ENCODE measurements at regions not wholly inside any gene's neighbourhood (a gene's known extent, or its start where the extent isn't known, plus 50 kb on each side); places are given as distances from the start of the nearest gene placed in this dataset.

GRCh38 chr5:82766206-82766605 is 311.0 kb downstream of the TMEM167A start:
- Histone ChIP-seq H3K27ac (no peak overlapping the region), H3K36me3 (no peaks in the 10 kb centered on the region), H3K9me3 (ENCODE audit: severe bottlenecking) (no peaks in the 10 kb centered on the region), H3K27me3 (ENCODE audit: insufficient read depth, low read depth, severe bottlenecking) (no peaks in the 10 kb centered on the region), H3K4me3 (ENCODE audit: low read depth, low read length) (no peak overlapping the region)
- TF ChIP-seq CTCF (IDR thresholded peaks at IDR 0.05; ENCODE audit: low read depth, low read length), result no peak
- DNase-seq, result no peak

- Histone ChIP-seq H3K9me3 (ENCODE audit: severe bottlenecking) (no peaks in the 10 kb centered on the region), H3K36me3 (no peaks in the 10 kb centered on the region), H3K27ac (no peak overlapping the region), H3K4me3 (ENCODE audit: low read depth, low read length) (no peak overlapping the region), H3K27me3 (ENCODE audit: insufficient read depth, low read depth, severe bottlenecking) (no peaks in the 10 kb centered on the region)
- TF ChIP-seq CTCF (IDR thresholded peaks at IDR 0.05; ENCODE audit: low read depth, low read length), result no peak
- no peak for DNase-seq
These were observed 311.4 kb downstream of the TMEM167A start for GRCh38 chr5:82765765-82766164.

GRCh38 chr5:82760856-82761255 is 316.3 kb downstream of the TMEM167A start:
- no peak overlapping the region for H3K27ac ChIP-seq
- no peaks in the 10 kb centered on the region for H3K36me3 ChIP-seq
- TF ChIP-seq CTCF (IDR thresholded peaks at IDR 0.05; ENCODE audit: low read depth, low read length), result no peak
- no peak for DNase-seq
- no peak overlapping the region for H3K4me3 ChIP-seq (ENCODE audit: low read depth, low read length)
- no peaks in the 10 kb centered on the region for H3K9me3 ChIP-seq (ENCODE audit: severe bottlenecking)
- H3K27me3 ChIP-seq (ENCODE audit: insufficient read depth, low read depth, severe bottlenecking), result no peaks in the 10 kb centered on the region

- H3K27me3 ChIP-seq (ENCODE audit: insufficient read depth, low read depth, severe bottlenecking), result no peaks in the 10 kb centered on the region
These were observed 318.3 kb downstream of the TMEM167A start for GRCh38 chr5:82758881-82759280.

GRCh38 chr5:82754759-82755158 is 322.4 kb downstream of the TMEM167A start:
- Histone ChIP-seq H3K27ac (no peak overlapping the region), H3K4me3 (ENCODE audit: low read depth, low read length) (no peak overlapping the region), H3K9me3 (ENCODE audit: severe bottlenecking) (no peaks in the 10 kb centered on the region), H3K36me3 (no peaks in the 10 kb centered on the region), H3K27me3 (ENCODE audit: insufficient read depth, low read depth, severe bottlenecking) (no peaks in the 10 kb centered on the region)
- no peak for DNase-seq
- TF ChIP-seq CTCF (IDR thresholded peaks at IDR 0.05; ENCODE audit: low read depth, low read length), result no peak

More at GRCh38 chr5:82758881-82759280, 318.3 kb downstream of the TMEM167A start:
- Histone ChIP-seq H3K9me3 (ENCODE audit: severe bottlenecking) (no peaks in the 10 kb centered on the region), H3K27ac (no peak overlapping the region), H3K4me3 (ENCODE audit: low read depth, low read length) (no peak overlapping the region), H3K36me3 (no peaks in the 10 kb centered on the region)
- no peak for DNase-seq
- no peak for TF ChIP-seq CTCF (IDR thresholded peaks at IDR 0.05; ENCODE audit: low read depth, low read length)

GRCh38 chr5:82754036-82754746 is 323.0 kb downstream of the TMEM167A start:
- H3K27me3 ChIP-seq (ENCODE audit: insufficient read depth, low read depth, severe bottlenecking), result no peaks in the 10 kb centered on the region
- TF ChIP-seq CTCF (IDR thresholded peaks at IDR 0.05; ENCODE audit: low read depth, low read length), result no peak
- no peak overlapping the region for H3K27ac ChIP-seq
- no peaks in the 10 kb centered on the region for H3K9me3 ChIP-seq (ENCODE audit: severe bottlenecking)
- H3K4me3 ChIP-seq (ENCODE audit: low read depth, low read length), result no peak overlapping the region
- DNase-seq, result no peak
- no peaks in the 10 kb centered on the region for H3K36me3 ChIP-seq

All from WERI-Rb-1 (cell line).